ENCODE measurements at regions not wholly inside any gene's neighbourhood (a gene's known extent, or its start where the extent isn't known, plus 50 kb on each side); places are given as distances from the start of the nearest gene placed in this dataset.
"Not testable (repeated sequence)": the region's sequence is repeated elsewhere in the genome, so short reads cannot be mapped to it uniquely, and the experiment has no call there.

DNA sequence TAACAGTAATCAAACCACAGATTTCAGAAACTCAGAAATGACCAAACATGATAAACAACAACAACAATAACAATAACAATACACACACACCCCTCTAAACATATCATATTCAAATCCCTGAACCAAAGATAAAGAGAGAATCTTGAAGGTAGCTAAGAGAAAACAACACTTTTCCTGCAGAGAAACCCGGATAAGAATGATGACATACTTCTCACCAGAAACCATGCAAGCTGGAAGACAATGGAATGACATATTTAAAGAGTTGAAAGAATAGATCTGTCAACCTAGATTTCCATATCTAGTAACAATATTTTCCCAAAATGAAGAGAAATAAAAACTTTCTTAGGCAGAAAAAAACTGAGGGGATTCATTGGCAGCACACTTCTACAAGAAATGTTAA, 138.1 kb downstream of the LIG4 start:
- peaks cover 0 to 32% (median 12%) of the 10 kb centered on the region in 7 donors for H3K9me3 Mint-ChIP-seq
- ATAC-seq (ENCODE audit: low read depth in 2 of 2) (no peak), DNase-seq (no peak)
- Histone ChIP-seq H3K27me3 (ENCODE audit: control insufficient read depth, insufficient read depth, low read length) (no peaks in the 10 kb centered on the region), H3K27ac (ENCODE audit: insufficient read depth, low read length, poor library complexity, severe bottlenecking) (no peak overlapping the region), H3K4me1 (ENCODE audit: control insufficient read depth, insufficient read depth, low read length, poor library complexity, severe bottlenecking) (no peaks in the 10 kb centered on the region), H3K4me3 (ENCODE audit: low read depth, low read length) (no peak overlapping the region), H3K9me3 (ENCODE audit: control insufficient read depth in 2 of 2, low read length in 2 of 2) (peaks cover 0 to 2% of the 10 kb centered on the region in 2 experiments), H3K36me3 (ENCODE audit: control insufficient read depth, insufficient read depth, low read length) (no peaks in the 10 kb centered on the region)
- no peaks in the 10 kb centered on the region for H3K4me1 Mint-ChIP-seq
- no peaks in the 10 kb centered on the region for H3K27me3 Mint-ChIP-seq
- H3K36me3 Mint-ChIP-seq, result no peaks in the 10 kb centered on the region
- no peak overlapping the region for H3K4me3 Mint-ChIP-seq
- no peak overlapping the region for H3K27ac Mint-ChIP-seq

- Mint-ChIP-seq H3K9me3 (peaks cover 4 to 44% (median 10%) of the 10 kb centered on the region in 7 donors), H3K4me1 (peaks cover 0 to 14% (median 0%) of the 10 kb centered on the region in 4 donors)
- not testable (repeated sequence) for H3K36me3 Mint-ChIP-seq; ATAC-seq (ENCODE audit: low read depth in 2 of 2); H3K27ac Mint-ChIP-seq; H3K4me1 ChIP-seq (ENCODE audit: control insufficient read depth, insufficient read depth, low read length, poor library complexity, severe bottlenecking); H3K27me3 Mint-ChIP-seq; H3K4me3 Mint-ChIP-seq; H3K27me3 ChIP-seq (ENCODE audit: control insufficient read depth, insufficient read depth, low read length); DNase-seq; H3K36me3 ChIP-seq (ENCODE audit: control insufficient read depth, insufficient read depth, low read length); H3K4me3 ChIP-seq (ENCODE audit: low read depth, low read length); H3K27ac ChIP-seq (ENCODE audit: insufficient read depth, low read length, poor library complexity, severe bottlenecking); H3K9me3 ChIP-seq (ENCODE audit: control insufficient read depth in 2 of 2, low read length in 2 of 2)
Measured at GRCh38 chr13:108074429-108074828, 140.9 kb downstream of the LIG4 start.

GRCh38 chr13:108070925-108071324, 144.4 kb downstream of the LIG4 start:
- H3K27ac Mint-ChIP-seq, result peak overlapping the region in 1 of 3 donors; percentile 72
- H3K4me3 ChIP-seq (ENCODE audit: low read depth, low read length), result no peak overlapping the region
- H3K4me3 Mint-ChIP-seq, result no peak overlapping the region
- H3K36me3 ChIP-seq (ENCODE audit: control insufficient read depth, insufficient read depth, low read length), result no peaks in the 10 kb centered on the region
- H3K27ac ChIP-seq (ENCODE audit: insufficient read depth, low read length, poor library complexity, severe bottlenecking), result no peak overlapping the region
- ATAC-seq (ENCODE audit: low read depth in 2 of 2), result no peak
- no peak for DNase-seq
- H3K27me3 Mint-ChIP-seq, result no peaks in the 10 kb centered on the region
- no peaks in the 10 kb centered on the region for H3K27me3 ChIP-seq (ENCODE audit: control insufficient read depth, insufficient read depth, low read length)
- peaks cover 0 to 14% (median 0%) of the 10 kb centered on the region in 4 donors for H3K4me1 Mint-ChIP-seq
- no peaks in the 10 kb centered on the region for H3K4me1 ChIP-seq (ENCODE audit: control insufficient read depth, insufficient read depth, low read length, poor library complexity, severe bottlenecking)
- no peaks in the 10 kb centered on the region for H3K36me3 Mint-ChIP-seq
- peaks cover 0 to 2% of the 10 kb centered on the region in 2 experiments for H3K9me3 ChIP-seq (ENCODE audit: control insufficient read depth in 2 of 2, low read length in 2 of 2)
- H3K9me3 Mint-ChIP-seq, result peaks cover 2 to 36% (median 11%) of the 10 kb centered on the region in 7 donors

DNA sequence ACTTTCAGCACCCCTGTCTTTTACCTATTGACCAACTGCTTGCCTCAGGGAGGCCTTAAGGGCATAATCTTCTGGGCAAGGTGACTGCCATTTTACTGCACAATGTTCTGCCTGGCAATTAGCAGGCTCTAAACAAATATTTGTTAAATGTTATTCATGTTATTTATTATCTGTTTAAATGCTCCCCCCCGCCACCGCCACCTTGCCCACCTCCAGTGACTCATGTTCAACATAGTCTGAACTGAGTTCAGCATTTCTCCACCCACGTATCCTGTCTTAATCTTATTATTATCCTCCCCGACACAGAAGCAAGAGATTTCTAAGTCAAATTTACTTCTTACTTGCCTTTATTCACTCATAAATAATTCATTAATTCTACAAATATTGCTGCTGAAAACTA, 144.8 kb downstream of the LIG4 start:
- Histone ChIP-seq H3K4me1 (ENCODE audit: control insufficient read depth, insufficient read depth, low read length, poor library complexity, severe bottlenecking) (no peaks in the 10 kb centered on the region), H3K27me3 (ENCODE audit: control insufficient read depth, insufficient read depth, low read length) (no peaks in the 10 kb centered on the region), H3K4me3 (ENCODE audit: low read depth, low read length) (no peak overlapping the region), H3K27ac (ENCODE audit: insufficient read depth, low read length, poor library complexity, severe bottlenecking) (no peak overlapping the region), H3K9me3 (ENCODE audit: control insufficient read depth in 2 of 2, low read length in 2 of 2) (peaks cover 0 to 2% of the 10 kb centered on the region in 2 experiments), H3K36me3 (ENCODE audit: control insufficient read depth, insufficient read depth, low read length) (no peaks in the 10 kb centered on the region)
- ATAC-seq (ENCODE audit: low read depth in 2 of 2), result no peak
- H3K36me3 Mint-ChIP-seq, result no peaks in the 10 kb centered on the region
- H3K4me1 Mint-ChIP-seq, result peaks cover 0 to 14% (median 0%) of the 10 kb centered on the region in 4 donors
- no peaks in the 10 kb centered on the region for H3K27me3 Mint-ChIP-seq
- peak overlapping the region in 1 of 3 donors; percentile 72 for H3K27ac Mint-ChIP-seq
- no peak for DNase-seq
- H3K4me3 Mint-ChIP-seq, result no peak overlapping the region
- H3K9me3 Mint-ChIP-seq, result peaks cover 2 to 36% (median 11%) of the 10 kb centered on the region in 7 donors

- Histone ChIP-seq H3K4me3 (ENCODE audit: low read depth, low read length) (no peak overlapping the region), H3K27me3 (ENCODE audit: control insufficient read depth, insufficient read depth, low read length) (no peaks in the 10 kb centered on the region), H3K4me1 (ENCODE audit: control insufficient read depth, insufficient read depth, low read length, poor library complexity, severe bottlenecking) (no peaks in the 10 kb centered on the region), H3K9me3 (ENCODE audit: control insufficient read depth in 2 of 2, low read length in 2 of 2) (peaks cover 0 to 2% of the 10 kb centered on the region in 2 experiments), H3K27ac (ENCODE audit: insufficient read depth, low read length, poor library complexity, severe bottlenecking) (no peak overlapping the region), H3K36me3 (ENCODE audit: control insufficient read depth, insufficient read depth, low read length) (no peaks in the 10 kb centered on the region)
- ATAC-seq (ENCODE audit: low read depth in 2 of 2) (no peak), DNase-seq (no peak)
- no peaks in the 10 kb centered on the region for H3K27me3 Mint-ChIP-seq
- H3K36me3 Mint-ChIP-seq, result no peaks in the 10 kb centered on the region
- H3K9me3 Mint-ChIP-seq, result peaks cover 2 to 36% (median 11%) of the 10 kb centered on the region in 7 donors
- H3K4me3 Mint-ChIP-seq, result peak overlapping the region in 2 of 4 donors; percentile 5 to 39
- peaks cover 0 to 14% (median 0%) of the 10 kb centered on the region in 4 donors for H3K4me1 Mint-ChIP-seq
- H3K27ac Mint-ChIP-seq, result peak overlapping the region in 1 of 3 donors; percentile 1
Measured at GRCh38 chr13:108069521-108070210, 145.7 kb downstream of the LIG4 start.

- not testable (repeated sequence) for H3K27ac Mint-ChIP-seq; H3K27ac ChIP-seq (ENCODE audit: insufficient read depth, low read length, poor library complexity, severe bottlenecking); H3K36me3 ChIP-seq (ENCODE audit: control insufficient read depth, insufficient read depth, low read length); DNase-seq; H3K4me1 ChIP-seq (ENCODE audit: control insufficient read depth, insufficient read depth, low read length, poor library complexity, severe bottlenecking); ATAC-seq (ENCODE audit: low read depth in 2 of 2); H3K4me3 Mint-ChIP-seq; H3K4me3 ChIP-seq (ENCODE audit: low read depth, low read length); H3K9me3 ChIP-seq (ENCODE audit: control insufficient read depth in 2 of 2, low read length in 2 of 2); H3K4me1 Mint-ChIP-seq; H3K27me3 Mint-ChIP-seq; H3K27me3 ChIP-seq (ENCODE audit: control insufficient read depth, insufficient read depth, low read length); H3K36me3 Mint-ChIP-seq
- peaks cover 4 to 19% (median 8%) of the 10 kb centered on the region in 7 donors for H3K9me3 Mint-ChIP-seq
Measured at GRCh38 chr13:108064372-108064771, 151.0 kb downstream of the LIG4 start.

DNA sequence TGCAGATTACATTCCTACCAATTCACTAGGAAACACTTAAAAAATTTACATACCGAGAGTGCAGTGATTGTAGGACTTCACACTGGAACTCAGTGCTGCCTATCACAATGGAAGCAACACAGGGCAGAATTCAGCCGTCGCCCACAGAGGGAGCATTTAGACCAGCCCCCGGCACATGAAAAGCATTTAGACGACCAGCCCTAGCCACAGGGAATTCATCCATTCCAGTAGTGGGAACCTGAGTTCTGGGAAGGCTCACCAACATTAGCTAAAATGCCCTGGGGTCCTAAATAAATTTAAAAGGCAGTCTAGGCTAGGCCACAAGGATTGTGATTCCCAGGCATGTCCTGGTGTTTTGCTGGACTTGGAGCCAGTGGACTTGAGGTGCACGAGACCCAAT, 155.2 kb downstream of the LIG4 start:
- DNase-seq (no peak), ATAC-seq (ENCODE audit: low read depth in 2 of 2) (no peak)
- Mint-ChIP-seq H3K4me1 (no peaks in the 10 kb centered on the region), H3K27me3 (no peaks in the 10 kb centered on the region), H3K36me3 (no peaks in the 10 kb centered on the region), H3K27ac (no peak overlapping the region), H3K4me3 (no peak overlapping the region), H3K9me3 (peaks cover 0 to 5% (median 4%) of the 10 kb centered on the region in 7 donors)
- H3K9me3 ChIP-seq (ENCODE audit: control insufficient read depth in 2 of 2, low read length in 2 of 2), result no peaks in the 10 kb centered on the region
- no peak overlapping the region for H3K4me3 ChIP-seq (ENCODE audit: low read depth, low read length)
- H3K27me3 ChIP-seq (ENCODE audit: control insufficient read depth, insufficient read depth, low read length), result no peaks in the 10 kb centered on the region
- H3K4me1 ChIP-seq (ENCODE audit: control insufficient read depth, insufficient read depth, low read length, poor library complexity, severe bottlenecking), result no peaks in the 10 kb centered on the region
- no peaks in the 10 kb centered on the region for H3K36me3 ChIP-seq (ENCODE audit: control insufficient read depth, insufficient read depth, low read length)
- H3K27ac ChIP-seq (ENCODE audit: insufficient read depth, low read length, poor library complexity, severe bottlenecking), result no peak overlapping the region

DNA sequence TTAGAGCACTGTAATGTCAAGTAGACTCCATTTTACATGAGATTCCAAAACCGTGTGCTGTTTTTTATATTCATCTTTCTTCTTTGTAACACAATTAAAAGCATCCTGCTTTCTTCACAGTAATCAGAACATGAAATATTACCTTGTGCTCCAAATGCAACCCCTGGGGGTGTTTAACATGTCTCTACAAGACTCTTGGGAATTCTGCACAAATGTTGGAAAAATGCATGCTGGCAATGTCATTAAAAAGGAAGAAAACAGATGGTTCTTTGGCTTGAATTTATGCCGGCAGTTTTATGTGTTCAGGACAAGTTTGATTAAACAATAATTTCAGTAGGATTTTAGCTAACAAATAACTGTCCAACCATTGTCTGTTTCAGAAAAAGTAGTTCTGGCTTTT, 159.1 kb downstream of the LIG4 start:
- no peaks in the 10 kb centered on the region for H3K27me3 Mint-ChIP-seq
- H3K27ac Mint-ChIP-seq, result no peak overlapping the region
- H3K36me3 Mint-ChIP-seq, result no peaks in the 10 kb centered on the region
- no peaks in the 10 kb centered on the region for H3K36me3 ChIP-seq (ENCODE audit: control insufficient read depth, insufficient read depth, low read length)
- no peaks in the 10 kb centered on the region for H3K4me1 ChIP-seq (ENCODE audit: control insufficient read depth, insufficient read depth, low read length, poor library complexity, severe bottlenecking)
- no peak overlapping the region for H3K4me3 Mint-ChIP-seq
- H3K9me3 ChIP-seq (ENCODE audit: control insufficient read depth in 2 of 2, low read length in 2 of 2), result no peaks in the 10 kb centered on the region
- no peak for DNase-seq
- H3K27me3 ChIP-seq (ENCODE audit: control insufficient read depth, insufficient read depth, low read length), result no peaks in the 10 kb centered on the region
- ATAC-seq (ENCODE audit: low read depth in 2 of 2), result no peak
- H3K4me1 Mint-ChIP-seq, result no peaks in the 10 kb centered on the region
- H3K4me3 ChIP-seq (ENCODE audit: low read depth, low read length), result no peak overlapping the region
- peaks cover 0 to 9% (median 2%) of the 10 kb centered on the region in 7 donors for H3K9me3 Mint-ChIP-seq
- H3K27ac ChIP-seq (ENCODE audit: insufficient read depth, low read length, poor library complexity, severe bottlenecking), result no peak overlapping the region

All from CD4-positive, CD25-positive, alpha-beta regulatory T cell (primary cell).